ENCODE measurements at regions not wholly inside any gene's neighbourhood (a gene's known extent, or its start where the extent isn't known, plus 50 kb on each side); places are given as distances from the start of the nearest gene placed in this dataset.

- no peak overlapping the region for H3K27ac Mint-ChIP-seq
- no peaks in the 10 kb centered on the region for H3K36me3 Mint-ChIP-seq (ENCODE audit: low read depth)
- H3K4me1 Mint-ChIP-seq (ENCODE audit: low read depth), result peaks cover 3% of the 10 kb centered on the region
- no peak overlapping the region for H3K4me3 Mint-ChIP-seq (ENCODE audit: low read depth)
- intact Hi-C loops (cut with micrococcal nuclease), result no loop called here
- DNase-seq (ENCODE audit: low spot score), result no peak
- peaks cover 11% of the 10 kb centered on the region for H3K27me3 Mint-ChIP-seq (ENCODE audit: low read depth)
- H3K9me3 Mint-ChIP-seq, result no peaks in the 10 kb centered on the region
Observed at GRCh38 chr19:34838248-34838647, 65.2 kb upstream of the ZNF599 start.

- H3K27ac Mint-ChIP-seq, result no peak overlapping the region
- H3K27me3 Mint-ChIP-seq (ENCODE audit: low read depth), result peaks cover 11% of the 10 kb centered on the region
- DNase-seq (ENCODE audit: low spot score), result no peak
- intact Hi-C loops (cut with micrococcal nuclease), result no loop called here
- peak overlapping the region; percentile 30 for H3K4me3 Mint-ChIP-seq (ENCODE audit: low read depth)
- peaks cover 3% of the 10 kb centered on the region for H3K4me1 Mint-ChIP-seq (ENCODE audit: low read depth)
- no peaks in the 10 kb centered on the region for H3K36me3 Mint-ChIP-seq (ENCODE audit: low read depth)
- H3K9me3 Mint-ChIP-seq, result no peaks in the 10 kb centered on the region
Observed at GRCh38 chr19:34837262-34837661, 64.2 kb upstream of the ZNF599 start.

GRCh38 chr19:34835631-34836351, 62.8 kb upstream of the ZNF599 start:
- DNase-seq (ENCODE audit: low spot score), result no peak
- no peaks in the 10 kb centered on the region for H3K9me3 Mint-ChIP-seq
- H3K36me3 Mint-ChIP-seq (ENCODE audit: low read depth), result no peaks in the 10 kb centered on the region
- H3K4me1 Mint-ChIP-seq (ENCODE audit: low read depth), result peaks cover 3% of the 10 kb centered on the region
- no peak overlapping the region for H3K27ac Mint-ChIP-seq
- intact Hi-C loops (cut with micrococcal nuclease), result no loop called here
- H3K27me3 Mint-ChIP-seq (ENCODE audit: low read depth), result peaks cover 11% of the 10 kb centered on the region
- no peak overlapping the region for H3K4me3 Mint-ChIP-seq (ENCODE audit: low read depth)

- Mint-ChIP-seq H3K4me3 (ENCODE audit: low read depth) (no peak overlapping the region), H3K27ac (no peak overlapping the region), H3K27me3 (ENCODE audit: low read depth) (peaks cover 8% of the 10 kb centered on the region), H3K9me3 (no peaks in the 10 kb centered on the region), H3K36me3 (ENCODE audit: low read depth) (no peaks in the 10 kb centered on the region), H3K4me1 (ENCODE audit: low read depth) (peaks cover 3% of the 10 kb centered on the region)
- DNase-seq (ENCODE audit: low spot score), result no peak
- intact Hi-C loops (cut with micrococcal nuclease), result no loop called here
Observed at GRCh38 chr19:34834472-34835061, 61.6 kb upstream of the ZNF599 start.

GRCh38 chr19:34832581-34833112, 59.6 kb upstream of the ZNF599 start:
- DNase-seq (ENCODE audit: low spot score), result no peak
- intact Hi-C loops (cut with micrococcal nuclease), result no loop called here
- Mint-ChIP-seq H3K27ac (no peak overlapping the region), H3K4me3 (ENCODE audit: low read depth) (no peak overlapping the region), H3K36me3 (ENCODE audit: low read depth) (no peaks in the 10 kb centered on the region), H3K4me1 (ENCODE audit: low read depth) (no peaks in the 10 kb centered on the region), H3K9me3 (no peaks in the 10 kb centered on the region), H3K27me3 (ENCODE audit: low read depth) (peaks cover 3% of the 10 kb centered on the region)

GRCh38 chr19:34831714-34832113, 58.7 kb upstream of the ZNF599 start:
- intact Hi-C loops (cut with micrococcal nuclease), result no loop called here
- H3K36me3 Mint-ChIP-seq (ENCODE audit: low read depth), result no peaks in the 10 kb centered on the region

GRCh38 chr19:34828156-34828555, 55.1 kb upstream of the ZNF599 start:
- Mint-ChIP-seq H3K36me3 (ENCODE audit: low read depth) (no peaks in the 10 kb centered on the region), H3K27me3 (ENCODE audit: low read depth) (no peaks in the 10 kb centered on the region), H3K27ac (no peak overlapping the region), H3K4me1 (ENCODE audit: low read depth) (no peaks in the 10 kb centered on the region), H3K4me3 (ENCODE audit: low read depth) (no peak overlapping the region), H3K9me3 (no peaks in the 10 kb centered on the region)
- DNase-seq (ENCODE audit: low spot score), result no peak
- intact Hi-C loops (cut with micrococcal nuclease), result no loop called here

More at GRCh38 chr19:34831714-34832113, 58.7 kb upstream of the ZNF599 start:
- no peaks in the 10 kb centered on the region for H3K27me3 Mint-ChIP-seq (ENCODE audit: low read depth)
- no peaks in the 10 kb centered on the region for H3K4me1 Mint-ChIP-seq (ENCODE audit: low read depth)
- no peak for DNase-seq (ENCODE audit: low spot score)
- no peak overlapping the region for H3K4me3 Mint-ChIP-seq (ENCODE audit: low read depth)
- no peak overlapping the region for H3K27ac Mint-ChIP-seq
- no peaks in the 10 kb centered on the region for H3K9me3 Mint-ChIP-seq

GRCh38 chr19:34825212-34825611, 52.2 kb upstream of the ZNF599 start:
- Mint-ChIP-seq H3K36me3 (ENCODE audit: low read depth) (no peaks in the 10 kb centered on the region), H3K4me3 (ENCODE audit: low read depth) (no peak overlapping the region), H3K9me3 (no peaks in the 10 kb centered on the region), H3K27me3 (ENCODE audit: low read depth) (no peaks in the 10 kb centered on the region), H3K4me1 (ENCODE audit: low read depth) (no peaks in the 10 kb centered on the region), H3K27ac (no peak overlapping the region)
- intact Hi-C loops (cut with micrococcal nuclease), result no loop called here
- DNase-seq (ENCODE audit: low spot score), result no peak

GRCh38 chr19:34824686-34825085, 51.7 kb upstream of the ZNF599 start:
- no peaks in the 10 kb centered on the region for H3K9me3 Mint-ChIP-seq
- H3K4me3 Mint-ChIP-seq (ENCODE audit: low read depth), result no peak overlapping the region
- H3K4me1 Mint-ChIP-seq (ENCODE audit: low read depth), result no peaks in the 10 kb centered on the region
- no peak for DNase-seq (ENCODE audit: low spot score)
- intact Hi-C loops (cut with micrococcal nuclease), result no loop called here
- H3K36me3 Mint-ChIP-seq (ENCODE audit: low read depth), result no peaks in the 10 kb centered on the region
- no peaks in the 10 kb centered on the region for H3K27me3 Mint-ChIP-seq (ENCODE audit: low read depth)
- H3K27ac Mint-ChIP-seq, result no peak overlapping the region
